GM18861 (cell line): ENCODE measurements at regions not wholly inside any gene's neighbourhood (a gene's known extent, or its start where the extent isn't known, plus 50 kb on each side); places are given as distances from the start of the nearest gene placed in this dataset.

Experiments
- ATAC-seq: cut with Tn5 transposase; IDR thresholded peaks from one replicate; pipeline ENCODE4 v1.9.1; 2021; ENCODE audit not compliant: unreplicated experiment

DNA sequence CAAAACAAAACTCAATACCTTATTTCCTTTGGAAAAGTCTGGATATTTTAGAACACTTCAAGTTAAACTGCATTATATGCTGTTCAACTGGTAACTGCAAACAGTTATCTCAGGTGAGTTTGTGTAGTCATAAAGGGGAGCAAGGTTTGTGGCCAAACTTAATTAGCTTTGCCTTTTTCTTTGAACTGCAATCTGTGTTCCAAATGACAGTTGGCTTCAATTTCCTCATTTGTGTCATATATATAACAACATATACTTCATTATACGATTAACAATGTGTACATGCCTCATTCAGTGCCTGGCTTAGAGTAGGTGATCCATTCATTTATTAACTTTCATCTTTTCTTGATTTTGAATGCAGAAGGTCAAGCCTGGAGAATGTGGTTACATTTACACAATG lies 55.8 kb downstream of the KCNE4 start:
- ATAC-seq, result no peak

DNA sequence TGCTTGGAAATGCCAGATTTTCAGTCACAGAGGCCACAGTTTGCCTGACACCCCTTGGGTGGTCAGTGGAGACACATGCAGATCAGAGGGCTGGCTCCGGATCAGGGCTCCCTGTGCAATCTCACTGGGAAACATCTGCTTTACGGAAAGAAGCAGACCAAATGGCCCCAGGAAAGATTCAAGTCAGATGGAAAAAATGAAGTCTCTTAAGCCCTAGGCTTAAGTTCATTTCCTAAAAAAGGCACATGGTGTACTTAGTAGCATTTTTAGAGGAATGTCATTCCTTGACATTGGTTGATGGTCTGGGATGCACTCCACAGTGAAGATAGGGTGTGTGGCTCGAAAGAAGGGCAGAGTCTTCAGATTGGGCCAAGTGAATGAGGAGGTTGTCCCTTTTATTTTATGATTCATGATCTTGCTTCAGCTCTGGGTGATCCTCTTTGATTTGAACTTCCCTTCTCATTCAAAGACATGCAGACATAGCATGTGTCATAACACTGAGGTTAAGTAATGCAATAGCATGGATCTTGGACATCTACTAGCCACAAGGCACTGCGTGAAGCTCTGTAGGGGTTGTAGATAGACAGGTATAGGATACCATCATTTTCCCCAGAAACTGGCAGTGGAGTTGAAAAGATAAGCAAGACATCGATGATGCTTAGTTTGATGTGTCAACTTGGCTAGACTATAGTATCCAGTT lies 56.5 kb downstream of the KCNE4 start:
- ATAC-seq, result no peak

- ATAC-seq, result no peak
These were observed 57.4 kb downstream of the KCNE4 start for GRCh38 chr2:223109341-223109740.

DNA sequence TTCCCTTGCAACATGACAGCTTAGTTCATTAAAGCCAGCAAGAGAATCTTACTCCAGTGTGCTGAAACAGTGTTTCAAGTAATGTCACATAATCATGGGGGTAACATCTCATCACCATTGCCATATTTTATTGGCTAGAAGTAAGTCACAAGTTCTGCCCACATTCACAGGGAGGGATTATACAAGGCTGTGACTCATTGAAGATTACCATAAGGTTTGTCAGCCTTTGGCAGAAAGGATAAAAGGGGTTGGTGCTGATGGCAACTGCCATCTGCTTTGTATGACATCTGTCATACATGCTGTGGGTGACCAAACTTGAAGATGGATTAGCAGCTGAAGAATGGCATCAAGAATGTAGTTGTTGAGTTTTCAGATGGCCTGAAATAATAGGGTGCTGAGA lies 61.2 kb downstream of the KCNE4 start:
- ATAC-seq, result no peak

- ATAC-seq, result no peak
These were observed 62.2 kb downstream of the KCNE4 start for GRCh38 chr2:223114170-223114569.

- no peak for ATAC-seq
These were observed 62.9 kb downstream of the KCNE4 start for GRCh38 chr2:223114917-223115316.

DNA sequence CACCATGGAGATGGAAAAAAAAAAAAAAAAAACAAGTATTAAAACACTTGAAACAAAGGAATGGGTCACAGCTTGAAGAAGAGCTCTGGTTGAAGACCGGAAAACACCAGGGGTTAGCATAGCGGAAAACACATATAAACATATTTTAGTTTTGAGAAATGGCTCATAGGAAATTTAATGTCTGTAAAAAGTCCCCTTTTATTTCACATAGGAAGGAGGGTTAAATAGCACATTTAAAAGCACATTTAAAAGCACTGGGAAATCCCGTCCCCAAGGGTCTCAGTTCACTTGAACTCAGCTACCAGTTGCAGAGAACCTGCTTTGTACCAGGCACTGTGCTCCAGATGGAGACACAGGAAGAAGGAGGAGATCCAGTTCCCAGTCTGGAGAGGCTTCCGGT lies 65.5 kb downstream of the KCNE4 start:
- ATAC-seq, result no peak

GRCh38 chr2:223121283-223121682 lies 69.3 kb downstream of the KCNE4 start:
- no peak for ATAC-seq

DNA sequence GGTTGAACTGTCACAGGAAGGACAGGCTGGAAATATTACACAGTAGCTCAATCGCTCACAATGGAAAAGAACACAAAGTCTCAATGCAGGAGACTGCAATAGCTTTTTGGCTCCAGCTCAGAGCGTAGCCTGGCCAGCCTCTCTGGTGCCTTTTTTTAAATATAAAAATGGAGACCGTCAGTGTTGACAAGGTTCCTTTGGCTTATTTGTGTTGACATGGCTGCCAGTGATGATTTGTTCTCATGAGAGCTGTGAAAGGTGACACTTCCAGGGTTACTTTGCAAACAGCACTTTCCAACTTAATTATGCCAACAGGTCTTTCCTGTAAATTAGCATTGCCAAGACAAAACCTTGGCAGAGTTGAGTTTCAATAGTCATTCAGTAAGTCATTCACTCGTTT lies 70.8 kb downstream of the KCNE4 start:
- no peak for ATAC-seq

DNA sequence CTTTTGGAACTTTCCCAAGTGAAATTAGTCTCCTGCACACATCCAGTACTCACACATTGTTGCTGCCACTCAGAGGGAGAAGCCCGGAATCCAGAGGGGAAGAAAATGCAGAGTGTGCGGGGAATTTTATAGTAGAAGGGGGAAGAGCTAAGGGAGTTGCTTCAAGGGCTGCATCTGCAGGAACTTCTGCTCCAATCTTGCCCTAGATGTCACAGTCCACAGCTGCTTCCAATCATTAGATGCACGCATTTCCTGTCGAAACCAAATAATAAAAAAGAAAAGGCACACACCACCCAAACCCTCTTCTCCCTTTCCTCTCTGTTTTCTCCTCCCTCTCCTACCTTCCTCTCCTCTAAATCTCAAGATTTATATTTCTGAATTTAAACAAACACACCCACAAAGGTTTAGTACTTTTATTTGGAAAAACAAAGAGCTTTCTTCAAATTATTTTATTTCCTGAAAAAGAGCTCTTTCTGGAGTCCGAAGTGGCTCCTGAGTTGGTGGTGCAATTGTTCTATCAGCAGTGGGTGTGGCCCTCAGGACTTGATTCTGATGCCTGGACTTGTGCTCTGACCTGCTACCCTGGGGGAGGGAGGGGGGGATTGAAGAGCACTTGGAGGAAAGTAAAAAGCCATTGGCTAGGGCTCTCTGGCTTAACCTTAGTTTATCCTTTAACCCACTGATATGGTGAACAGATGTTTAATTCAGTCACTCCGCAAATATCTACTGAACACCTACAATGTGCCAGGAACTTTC lies 72.0 kb downstream of the KCNE4 start:
- ATAC-seq, result no peak

DNA sequence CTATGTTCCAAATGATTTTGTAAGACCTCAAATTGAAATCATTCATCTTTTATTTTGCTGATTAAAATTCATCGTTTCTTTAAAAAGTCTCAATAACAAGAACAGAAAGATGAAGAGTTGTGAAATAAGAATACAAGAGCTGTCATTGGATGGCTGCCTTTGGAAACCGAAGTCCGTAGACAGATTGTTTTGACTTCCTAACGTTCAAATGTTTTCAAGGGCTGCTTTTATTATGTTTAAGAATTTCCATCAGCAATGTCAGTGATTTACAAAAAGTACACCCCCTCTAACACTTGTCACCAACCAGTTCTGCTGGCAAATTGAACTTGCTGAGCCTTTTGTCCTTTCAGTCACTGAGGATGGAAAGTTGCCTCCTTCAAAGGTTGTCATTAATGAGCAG lies 89.6 kb downstream of the KCNE4 start:
- ATAC-seq, result no peak

DNA sequence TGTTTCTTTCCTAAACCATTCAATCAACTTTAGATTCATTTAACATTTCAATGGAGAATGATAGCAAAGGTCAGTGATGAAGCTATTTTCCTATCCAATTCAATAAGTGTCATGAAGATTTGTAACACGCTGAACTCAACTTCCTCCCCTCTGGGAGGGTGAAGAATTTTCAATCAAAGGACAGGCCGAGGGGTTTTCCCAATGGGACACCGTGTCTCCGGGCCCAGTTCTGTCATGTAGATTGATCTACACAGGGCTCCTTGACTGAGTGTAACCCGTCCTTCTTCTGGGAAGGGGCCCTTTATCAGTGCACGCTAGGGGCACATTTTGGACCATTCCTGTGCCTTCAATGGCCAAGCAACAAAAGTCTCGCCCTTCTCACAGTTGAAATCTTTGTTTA lies 90.1 kb downstream of the KCNE4 start:
- no peak for ATAC-seq

- no peak for ATAC-seq
These were observed 95.4 kb downstream of the KCNE4 start for GRCh38 chr2:223147431-223147830.

DNA sequence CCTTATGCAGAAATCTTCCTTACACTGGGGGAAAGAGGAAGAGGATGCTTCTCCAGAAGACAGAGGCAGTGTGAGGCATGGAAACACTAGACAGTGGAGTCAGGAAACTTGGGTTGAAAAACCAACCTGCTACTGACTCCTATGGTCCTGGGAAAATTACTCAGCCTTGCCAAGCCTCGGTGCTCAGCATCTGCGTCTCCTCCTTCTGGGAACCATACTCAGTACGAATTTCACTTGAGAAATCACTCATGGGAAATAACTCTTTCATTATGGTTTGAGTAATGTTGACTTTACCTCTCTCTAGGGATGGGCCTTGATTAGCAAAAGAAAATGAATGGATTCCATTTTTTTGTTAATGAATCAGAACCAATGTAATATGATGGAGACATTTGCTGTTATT lies 96.5 kb downstream of the KCNE4 start:
- no peak for ATAC-seq

- no peak for ATAC-seq
These were observed 104.0 kb downstream of the KCNE4 start for GRCh38 chr2:223155956-223156355.

DNA sequence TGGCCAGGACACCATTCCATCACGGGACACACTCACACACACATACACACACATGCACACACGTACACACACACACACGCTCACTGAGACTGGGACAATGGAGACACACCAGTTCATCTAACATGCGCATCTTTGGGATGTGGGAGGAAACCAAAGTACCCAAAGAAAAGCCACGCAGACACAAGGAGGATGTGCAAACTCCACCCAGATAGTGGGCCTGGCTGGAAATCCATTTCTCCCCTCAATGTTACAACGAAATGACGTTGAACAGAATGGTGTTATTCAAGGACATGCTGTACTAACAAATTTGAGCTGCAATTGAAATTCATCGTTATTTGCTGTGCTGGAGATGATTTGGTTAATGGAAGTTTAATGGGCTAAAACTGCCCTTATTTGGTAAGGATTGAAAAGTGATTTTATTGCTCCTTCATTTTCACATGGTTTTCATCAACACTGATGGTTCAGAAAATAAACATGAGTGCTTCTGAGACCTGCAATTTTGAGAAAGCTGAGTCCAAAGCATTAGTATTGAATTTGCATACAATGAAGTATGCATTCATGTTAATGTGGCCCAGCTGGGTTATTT lies 110.0 kb downstream of the KCNE4 start:
- no peak for ATAC-seq

GRCh38 chr2:223165423-223166214 lies 113.6 kb downstream of the KCNE4 start:
- no peak for ATAC-seq

- ATAC-seq, result no peak
These were observed 114.2 kb downstream of the KCNE4 start for GRCh38 chr2:223166215-223166493.

GRCh38 chr2:223166983-223167650 lies 115.1 kb downstream of the KCNE4 start:
- no peak for ATAC-seq

- ATAC-seq, result no peak
These were observed 118.0 kb downstream of the KCNE4 start for GRCh38 chr2:223169830-223170605.
